Activated gamma-delta T cell (primary cell): ENCODE measurements at regions not wholly inside any gene's neighbourhood (a gene's known extent, or its start where the extent isn't known, plus 50 kb on each side); places are given as distances from the start of the nearest gene placed in this dataset.

Experiments used
- DNase-seq: peaks from one replicate; lab custom pipeline; 2025; lab: John Stamatoyannopoulos, UW

- DNase-seq = no peak
These were observed 290.4 kb upstream of the KLF6 start for GRCh38 chr10:4075443-4075842.

- DNase-seq = no peak
These were observed 289.8 kb upstream of the KLF6 start for GRCh38 chr10:4074545-4075407.

- no peak for DNase-seq
These were observed 288.9 kb upstream of the KLF6 start for GRCh38 chr10:4073912-4074311.

GRCh38 chr10:4070921-4071660 is 286.1 kb upstream of the KLF6 start:
- no peak for DNase-seq

GRCh38 chr10:4070184-4070583 is 285.2 kb upstream of the KLF6 start:
- DNase-seq = no peak

- DNase-seq = no peak
These were observed 284.5 kb upstream of the KLF6 start for GRCh38 chr10:4069491-4069890.

GRCh38 chr10:4068629-4069028 is 283.6 kb upstream of the KLF6 start:
- no peak for DNase-seq

GRCh38 chr10:4067931-4068561 is 283.0 kb upstream of the KLF6 start:
- no peak for DNase-seq

GRCh38 chr10:4067531-4067930 is 282.5 kb upstream of the KLF6 start:
- no peak for DNase-seq

GRCh38 chr10:4066581-4067390 is 281.8 kb upstream of the KLF6 start:
- DNase-seq = no peak

GRCh38 chr10:4064489-4064888 is 279.5 kb upstream of the KLF6 start:
- DNase-seq = no peak

GRCh38 chr10:4063717-4064116 is 278.7 kb upstream of the KLF6 start:
- no peak for DNase-seq

- DNase-seq = no peak
These were observed 277.7 kb upstream of the KLF6 start for GRCh38 chr10:4062751-4063150.

- DNase-seq = no peak
These were observed 277.1 kb upstream of the KLF6 start for GRCh38 chr10:4062072-4062471.

GRCh38 chr10:4061441-4061951 is 276.5 kb upstream of the KLF6 start:
- DNase-seq = no peak

GRCh38 chr10:4059471-4060138 is 274.6 kb upstream of the KLF6 start:
- DNase-seq = no peak

- DNase-seq = no peak
These were observed 273.6 kb upstream of the KLF6 start for GRCh38 chr10:4058514-4059029.

GRCh38 chr10:4057725-4058513 is 272.9 kb upstream of the KLF6 start:
- no peak for DNase-seq

- DNase-seq = no peak
These were observed 272.0 kb upstream of the KLF6 start for GRCh38 chr10:4057021-4057420.
